ENCODE measurements at regions not wholly inside any gene's neighbourhood (a gene's known extent, or its start where the extent isn't known, plus 50 kb on each side); places are given as distances from the start of the nearest gene placed in this dataset.

DNA sequence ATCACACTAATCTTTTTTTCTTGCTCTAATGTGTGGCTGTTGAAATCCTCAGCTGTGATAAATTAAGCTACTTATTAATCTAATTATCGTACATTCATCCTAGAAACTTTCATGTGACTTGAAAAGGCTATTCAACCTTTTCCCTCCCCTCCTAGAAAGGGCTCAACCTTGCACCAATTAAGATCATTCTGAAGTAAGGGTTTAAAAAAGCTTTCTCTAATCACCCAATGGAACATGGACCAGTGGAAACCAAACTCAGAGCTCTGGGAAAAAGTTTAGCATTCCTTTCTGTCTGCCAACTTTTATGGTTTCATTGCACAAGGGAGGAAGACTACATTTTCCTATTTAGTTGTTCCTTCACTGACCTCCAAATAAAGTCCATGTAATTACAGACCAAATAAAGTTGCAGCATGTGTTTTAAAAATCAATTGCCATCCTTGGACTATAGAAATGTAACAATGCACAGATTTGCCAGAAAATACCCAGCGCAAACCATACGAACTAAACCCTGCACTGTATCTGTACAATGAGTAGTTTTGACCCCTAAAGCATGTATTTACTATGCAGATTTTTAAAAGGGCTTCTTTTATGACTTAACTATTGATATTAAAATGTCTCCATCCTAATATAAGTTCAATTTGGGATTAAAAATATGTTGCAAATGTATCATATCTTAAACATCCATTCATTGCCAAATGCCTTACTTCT lies 142.6 kb upstream of the OTX2 start:
- H3K36me3 Mint-ChIP-seq: no peaks in the 10 kb centered on the region
- DNase-seq (ENCODE audit: extremely low spot score, unreplicated experiment): no peak
- H3K9me3 Mint-ChIP-seq: no peaks in the 10 kb centered on the region
- peaks cover 4% of the 10 kb centered on the region for H3K4me1 Mint-ChIP-seq (ENCODE audit: unreplicated experiment)
- no peak overlapping the region for H3K27ac Mint-ChIP-seq
- H3K4me3 Mint-ChIP-seq: no peak overlapping the region
- TF ChIP-seq, protein P1, sequence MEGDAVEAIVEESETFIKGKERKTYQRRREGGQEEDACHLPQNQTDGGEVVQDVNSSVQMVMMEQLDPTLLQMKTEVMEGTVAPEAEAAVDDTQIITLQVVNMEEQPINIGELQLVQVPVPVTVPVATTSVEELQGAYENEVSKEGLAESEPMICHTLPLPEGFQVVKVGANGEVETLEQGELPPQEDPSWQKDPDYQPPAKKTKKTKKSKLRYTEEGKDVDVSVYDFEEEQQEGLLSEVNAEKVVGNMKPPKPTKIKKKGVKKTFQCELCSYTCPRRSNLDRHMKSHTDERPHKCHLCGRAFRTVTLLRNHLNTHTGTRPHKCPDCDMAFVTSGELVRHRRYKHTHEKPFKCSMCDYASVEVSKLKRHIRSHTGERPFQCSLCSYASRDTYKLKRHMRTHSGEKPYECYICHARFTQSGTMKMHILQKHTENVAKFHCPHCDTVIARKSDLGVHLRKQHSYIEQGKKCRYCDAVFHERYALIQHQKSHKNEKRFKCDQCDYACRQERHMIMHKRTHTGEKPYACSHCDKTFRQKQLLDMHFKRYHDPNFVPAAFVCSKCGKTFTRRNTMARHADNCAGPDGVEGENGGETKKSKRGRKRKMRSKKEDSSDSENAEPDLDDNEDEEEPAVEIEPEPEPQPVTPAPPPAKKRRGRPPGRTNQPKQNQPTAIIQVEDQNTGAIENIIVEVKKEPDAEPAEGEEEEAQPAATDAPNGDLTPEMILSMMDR (conservative IDR thresholded peaks at IDR 0.05): no peak
- no peaks in the 10 kb centered on the region for H3K27me3 Mint-ChIP-seq

DNA sequence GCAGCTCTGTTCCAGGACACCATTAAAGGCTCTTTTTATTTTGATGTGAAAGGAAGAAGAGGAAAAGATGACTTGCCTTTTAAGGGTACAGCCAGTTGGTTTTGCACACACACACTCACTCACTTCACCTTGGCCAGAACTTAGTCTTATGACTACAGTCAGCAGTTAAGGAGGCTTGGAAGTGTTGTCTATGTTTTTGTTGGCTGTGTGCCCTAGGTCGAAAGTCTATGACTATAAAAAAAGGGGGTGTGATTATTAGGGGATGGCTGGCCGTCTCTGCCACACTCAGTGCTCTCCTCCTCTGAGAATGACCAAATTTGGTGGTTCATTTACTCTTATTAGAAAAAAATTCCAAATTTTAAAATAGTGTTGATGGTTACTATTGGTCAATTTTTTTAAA lies 139.5 kb upstream of the OTX2 start:
- Mint-ChIP-seq H3K4me1 (ENCODE audit: unreplicated experiment) (peaks cover 4% of the 10 kb centered on the region), H3K36me3 (no peaks in the 10 kb centered on the region), H3K9me3 (no peaks in the 10 kb centered on the region), H3K27ac (no peak overlapping the region), H3K4me3 (no peak overlapping the region), H3K27me3 (peaks cover 4% of the 10 kb centered on the region)
- TF ChIP-seq, protein P1 (conservative IDR thresholded peaks at IDR 0.05): no peak
- no peak for DNase-seq (ENCODE audit: extremely low spot score, unreplicated experiment)

DNA sequence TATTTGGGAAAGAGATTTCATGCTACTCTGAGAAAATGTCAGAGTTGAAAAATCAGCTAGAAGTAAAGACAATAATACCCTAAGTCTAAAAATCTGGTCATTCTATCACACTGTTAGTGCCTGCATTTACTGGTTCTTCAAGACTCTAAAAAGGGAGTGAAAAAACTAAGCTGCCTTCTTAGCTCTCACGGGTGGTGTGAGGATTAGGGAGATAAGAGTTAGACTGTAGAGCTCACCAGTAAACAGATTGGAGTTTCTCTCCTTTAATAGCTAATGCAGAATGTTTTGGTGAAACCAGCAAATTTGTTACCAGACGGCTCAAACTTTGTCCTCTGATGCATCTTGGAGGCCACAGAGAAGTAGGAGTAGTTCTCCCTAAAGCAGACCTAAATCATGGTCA lies 135.0 kb upstream of the OTX2 start:
- no peaks in the 10 kb centered on the region for H3K36me3 Mint-ChIP-seq
- H3K27me3 Mint-ChIP-seq: peaks cover 4% of the 10 kb centered on the region
- H3K27ac Mint-ChIP-seq: no peak overlapping the region
- no peak overlapping the region for H3K4me3 Mint-ChIP-seq
- DNase-seq (ENCODE audit: extremely low spot score, unreplicated experiment): no peak
- H3K9me3 Mint-ChIP-seq: no peaks in the 10 kb centered on the region
- H3K4me1 Mint-ChIP-seq (ENCODE audit: unreplicated experiment): no peaks in the 10 kb centered on the region
- TF ChIP-seq, protein P1 (conservative IDR thresholded peaks at IDR 0.05): no peak

DNA sequence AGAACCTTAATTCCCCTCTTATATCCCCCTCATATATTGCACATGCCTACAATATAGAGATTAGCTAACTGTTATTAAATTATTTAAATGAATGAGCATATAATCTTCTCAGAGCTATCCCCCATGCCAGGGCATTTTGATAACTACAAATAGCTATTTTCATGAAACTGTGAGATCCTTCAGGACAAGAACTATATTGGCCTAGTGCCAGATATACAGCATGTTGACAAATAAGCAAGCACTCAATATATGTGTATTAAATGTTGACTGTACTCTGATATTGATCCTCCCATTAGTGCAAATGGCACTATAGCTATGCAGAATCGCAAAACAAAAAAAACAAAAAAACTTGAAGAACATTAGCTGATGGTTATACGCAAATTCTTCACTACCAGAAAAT lies 134.1 kb upstream of the OTX2 start:
- Mint-ChIP-seq H3K36me3 (no peaks in the 10 kb centered on the region), H3K9me3 (no peaks in the 10 kb centered on the region), H3K4me3 (no peak overlapping the region), H3K4me1 (ENCODE audit: unreplicated experiment) (no peaks in the 10 kb centered on the region), H3K27me3 (peaks cover 4% of the 10 kb centered on the region), H3K27ac (no peak overlapping the region)
- TF ChIP-seq, protein P1 (conservative IDR thresholded peaks at IDR 0.05): no peak
- DNase-seq (ENCODE audit: extremely low spot score, unreplicated experiment): no peak

DNA sequence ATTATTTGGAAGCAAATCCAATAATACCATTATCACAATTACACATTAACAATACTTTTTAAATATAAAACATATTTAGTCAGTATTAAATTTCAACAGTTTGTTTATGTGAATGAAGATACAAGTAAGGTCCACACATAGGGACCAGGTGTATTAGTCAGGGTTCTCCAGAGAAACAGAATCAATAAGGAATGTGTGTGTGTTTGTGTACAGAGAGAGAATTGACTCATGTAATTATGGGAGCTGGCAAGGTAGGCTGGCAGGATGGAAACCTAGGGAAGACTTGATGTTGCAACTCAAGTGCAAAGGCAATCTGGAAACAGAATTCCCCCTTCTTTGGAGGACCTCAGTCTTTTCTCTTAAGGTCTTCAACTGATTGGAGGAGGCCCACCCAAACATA lies 123.2 kb upstream of the OTX2 start:
- no peaks in the 10 kb centered on the region for H3K27me3 Mint-ChIP-seq
- no peak overlapping the region for H3K4me3 Mint-ChIP-seq
- DNase-seq (ENCODE audit: extremely low spot score, unreplicated experiment): no peak
- H3K36me3 Mint-ChIP-seq: no peaks in the 10 kb centered on the region
- H3K27ac Mint-ChIP-seq: no peak overlapping the region
- H3K9me3 Mint-ChIP-seq: no peaks in the 10 kb centered on the region
- H3K4me1 Mint-ChIP-seq (ENCODE audit: unreplicated experiment): no peaks in the 10 kb centered on the region
- TF ChIP-seq, protein P1 (conservative IDR thresholded peaks at IDR 0.05): no peak

Measured in type B pancreatic cell (in vitro differentiated cells).